Hypothalamus (tissue), 51 donors: ENCODE measurements at regions not wholly inside any gene's neighbourhood (a gene's known extent, or its start where the extent isn't known, plus 50 kb on each side); places are given as distances from the start of the nearest gene placed in this dataset.
"Not testable (repeated sequence)": the region's sequence is repeated elsewhere in the genome, so short reads cannot be mapped to it uniquely, and the experiment has no call there.

Source experiments
- DNase-seq, 51 donors: peaks; one replicate each; lab custom pipeline; 2025; lab: John Stamatoyannopoulos, UW

DNA sequence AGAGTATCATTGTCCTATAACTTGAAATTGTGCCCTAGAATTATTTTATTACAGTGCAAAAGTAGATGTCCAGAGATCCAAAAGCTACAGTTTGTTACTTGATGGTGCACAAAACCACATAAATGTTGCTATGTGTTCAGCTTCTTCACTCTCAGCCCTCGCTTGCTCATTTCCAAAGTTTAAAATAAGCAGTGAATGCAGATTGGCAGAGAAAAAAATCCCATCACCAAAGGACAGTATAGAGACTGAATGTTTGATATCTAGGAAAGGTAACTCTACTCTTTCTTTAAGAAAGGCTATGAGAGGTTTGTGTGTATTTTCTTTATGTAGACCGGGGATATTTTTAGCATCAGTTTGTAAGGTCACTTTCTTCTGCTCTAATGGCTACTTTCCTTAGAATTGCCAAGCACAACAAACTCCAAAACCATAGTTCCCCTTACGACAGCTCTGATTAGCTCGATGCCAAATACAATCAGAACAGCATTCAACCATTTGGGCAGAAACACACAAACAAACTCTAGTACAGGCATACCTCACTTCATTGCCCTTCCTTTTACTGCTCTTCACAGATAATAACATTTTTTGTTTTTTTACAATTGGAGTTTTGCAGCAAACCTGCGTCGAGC is 164.1 kb upstream of the CCDC54 start:
- no peak for DNase-seq

DNA sequence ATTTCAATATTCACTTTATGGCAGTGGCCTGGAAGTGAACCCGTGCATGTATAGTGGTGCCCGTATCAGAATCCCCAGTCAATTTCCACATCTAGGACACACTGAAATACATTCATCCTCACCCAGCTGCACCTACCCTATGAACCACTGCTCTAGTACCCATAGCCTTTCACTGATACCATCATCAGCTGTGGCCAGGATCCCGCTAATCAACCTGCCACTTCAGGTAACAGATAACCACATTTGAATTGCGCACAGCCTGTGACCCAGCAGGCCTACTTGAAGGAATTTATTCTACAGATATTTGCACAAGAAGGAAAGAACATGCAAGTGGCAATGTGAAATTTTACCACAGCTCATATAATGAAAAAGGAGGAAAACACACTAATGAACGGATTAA is 161.0 kb upstream of the CCDC54 start:
- no peak for DNase-seq

DNA sequence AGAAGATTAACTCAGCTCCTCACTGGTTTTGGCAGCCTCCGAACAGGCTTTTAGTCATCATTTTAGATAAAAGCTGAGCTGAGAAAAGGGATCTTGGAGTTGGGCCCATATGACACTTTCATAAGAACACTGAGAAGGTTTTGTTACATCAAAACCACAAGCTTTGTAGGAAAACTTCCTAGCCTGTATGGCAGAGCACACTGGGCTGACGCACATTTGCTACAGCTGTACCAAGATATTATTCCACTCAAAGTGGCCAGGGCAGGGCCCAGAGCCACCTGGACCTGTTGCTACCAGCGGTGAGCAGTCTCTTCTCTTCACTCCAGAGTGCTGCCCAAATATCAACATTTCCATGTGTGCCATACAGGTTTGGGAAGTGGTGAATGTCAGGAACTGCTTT is 160.5 kb upstream of the CCDC54 start:
- DNase-seq, result peak in 3 of 51 donors; percentile 11 to 30 (median 17)

DNA sequence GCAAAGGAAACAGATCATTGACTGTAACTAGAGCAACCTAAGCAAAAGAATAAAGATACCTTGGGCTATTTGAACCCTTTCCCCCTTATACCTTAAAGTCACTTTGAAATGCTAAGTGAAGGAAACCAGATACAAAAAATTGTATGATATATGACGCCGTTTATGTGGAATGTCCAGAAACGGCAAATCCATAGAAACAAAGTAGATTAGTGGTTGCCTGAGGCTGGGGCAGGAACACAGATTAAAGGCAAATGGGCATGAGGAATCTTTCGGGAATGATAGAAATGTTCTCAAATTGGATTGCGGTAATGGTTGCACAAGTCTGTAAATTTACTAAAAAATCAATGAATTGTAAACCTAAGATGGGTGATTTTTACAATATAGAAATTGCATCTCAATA is 160.1 kb upstream of the CCDC54 start:
- no peak for DNase-seq

DNA sequence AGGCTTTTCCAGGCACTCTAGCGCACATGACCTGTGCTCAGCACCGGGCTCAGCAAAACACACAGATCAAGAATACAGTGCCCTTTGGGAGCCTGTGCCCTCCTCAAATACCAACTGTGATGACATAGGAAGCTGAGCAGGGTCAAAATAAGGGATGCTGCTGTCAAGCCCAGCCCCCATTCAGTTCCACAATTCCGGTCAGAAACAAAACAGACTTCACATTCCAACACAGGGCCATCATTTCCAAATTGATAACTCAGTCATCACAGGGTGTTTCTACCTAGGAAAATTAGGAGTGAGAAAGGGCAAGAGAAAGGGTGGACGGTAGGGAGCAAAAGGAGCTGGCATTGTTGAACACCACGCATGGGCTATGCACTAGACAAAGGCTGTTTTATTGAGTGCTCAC is 158.4 kb upstream of the CCDC54 start:
- DNase-seq, result peak in 4 of 51 donors; percentile 20 to 50 (median 36)

DNA sequence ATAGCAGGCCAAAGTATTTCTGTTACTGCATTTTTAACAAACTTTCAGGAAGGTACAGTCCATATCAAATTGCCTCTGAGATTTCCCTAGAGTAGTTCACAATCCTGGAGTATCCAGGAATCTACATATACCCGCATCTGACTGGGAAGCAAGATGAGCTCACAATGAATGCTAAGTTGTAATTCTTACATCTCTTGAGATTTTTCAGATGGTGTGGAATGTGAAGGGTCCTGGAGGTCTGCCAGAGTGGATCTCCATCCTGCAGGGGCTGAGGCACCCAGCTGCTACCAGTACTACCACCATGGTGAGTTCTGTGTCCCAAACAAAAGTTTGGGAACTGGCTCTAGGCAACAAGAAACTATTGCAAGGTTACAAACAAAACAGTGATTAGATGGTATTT is 156.7 kb upstream of the CCDC54 start:
- DNase-seq, result no peak

DNA sequence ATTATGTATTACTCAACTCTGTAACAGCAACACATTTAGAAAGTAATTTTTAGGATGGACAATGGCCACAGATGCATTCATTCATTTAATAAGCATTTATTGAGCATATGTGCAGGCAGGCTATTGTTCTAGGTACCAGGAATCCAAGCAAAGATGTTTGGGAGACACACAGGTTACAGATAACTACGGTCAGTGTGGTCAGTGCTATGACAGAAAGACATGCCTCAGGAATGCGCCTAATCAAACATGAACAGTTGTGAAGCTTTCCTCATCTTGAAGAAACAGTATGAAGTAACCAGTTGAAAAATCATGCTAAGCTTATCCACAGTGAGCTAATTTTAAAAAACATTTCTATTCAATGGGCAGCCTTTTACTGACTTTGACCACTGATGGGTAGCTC is 155.4 kb upstream of the CCDC54 start:
- DNase-seq, result no peak

DNA sequence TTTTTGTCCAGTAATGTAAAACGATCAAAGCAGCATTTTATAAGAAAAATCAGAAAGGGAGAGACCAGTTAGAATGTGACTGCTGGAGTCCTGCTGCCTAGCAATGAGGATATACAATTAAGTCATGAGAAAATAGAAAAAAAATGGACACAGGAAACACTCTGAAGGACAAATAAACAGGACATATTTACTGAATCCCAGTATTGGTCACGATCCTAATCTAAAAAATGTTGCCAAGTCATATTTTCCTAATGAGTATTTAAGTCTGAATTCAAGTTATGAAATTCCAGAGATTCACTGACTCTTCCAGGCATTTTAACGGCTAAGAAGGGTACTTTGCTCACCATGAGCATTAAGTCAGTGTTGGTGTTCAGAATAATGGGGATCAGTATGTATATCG is 154.3 kb upstream of the CCDC54 start:
- DNase-seq, result no peak

DNA sequence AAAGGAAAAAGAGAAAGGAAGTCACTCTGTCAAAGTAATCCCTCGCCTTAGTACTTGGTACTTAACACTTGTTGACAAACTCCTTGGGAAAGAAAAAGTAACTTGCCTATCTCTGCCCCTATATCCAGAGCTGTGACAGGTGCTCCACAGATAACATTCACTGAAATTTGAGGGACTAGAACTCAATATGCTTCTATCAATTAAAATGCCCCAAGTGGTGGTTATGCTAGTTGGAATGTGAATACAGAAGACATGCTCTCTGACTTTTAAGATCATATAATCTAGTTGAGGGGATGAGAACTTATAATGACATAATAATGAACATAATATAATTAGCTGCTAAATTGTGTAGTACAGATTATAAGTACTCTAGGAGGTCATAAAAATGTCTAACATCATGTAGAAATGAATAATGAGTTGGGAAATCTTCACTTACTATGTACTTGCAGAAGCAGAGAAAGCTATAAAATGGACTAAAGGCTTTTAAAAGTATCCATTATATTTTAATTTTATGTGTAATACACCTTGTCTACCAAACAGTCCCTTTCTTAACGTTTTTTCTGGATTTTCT is 153.1 kb upstream of the CCDC54 start:
- DNase-seq, result no peak

DNA sequence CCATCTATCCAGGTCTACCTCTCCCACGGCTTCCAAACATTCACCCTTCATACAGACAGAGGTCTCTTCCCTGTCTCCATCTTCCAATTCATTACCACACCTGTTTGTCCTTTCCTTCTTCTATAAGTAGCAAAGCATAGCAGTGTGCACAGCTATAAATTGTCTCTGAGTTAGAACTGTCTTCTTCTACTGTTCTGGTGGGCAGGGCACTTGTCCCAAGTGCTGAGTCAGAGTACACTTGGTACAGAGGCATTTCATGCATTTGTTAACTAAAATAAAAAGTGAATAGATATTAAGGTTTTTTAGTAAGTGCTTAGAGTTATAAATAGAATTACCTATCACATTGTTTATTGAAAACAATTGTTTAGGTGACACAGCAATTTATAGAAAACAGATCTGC is 150.1 kb upstream of the CCDC54 start:
- no peak for DNase-seq

DNA sequence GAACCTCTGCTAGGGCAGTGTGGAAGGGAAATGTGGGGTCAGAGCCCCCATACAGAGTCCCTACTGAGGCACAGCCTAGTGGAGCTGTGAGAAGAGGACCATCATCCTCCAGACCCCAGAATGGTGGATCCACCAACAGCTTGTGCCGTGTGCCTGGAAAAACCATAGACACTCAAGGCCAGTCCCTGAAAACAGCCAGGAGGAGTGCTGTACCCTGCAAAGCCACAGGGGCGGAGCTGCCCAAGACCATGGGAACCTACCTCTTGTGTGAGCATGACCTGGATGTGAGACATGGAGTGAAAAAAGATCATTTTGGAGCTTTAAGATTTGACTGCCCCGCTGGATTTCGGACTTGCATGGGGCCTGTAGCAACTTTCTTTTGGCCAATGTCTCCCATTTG is 143.4 kb upstream of the CCDC54 start:
- DNase-seq, result not testable (repeated sequence)

DNA sequence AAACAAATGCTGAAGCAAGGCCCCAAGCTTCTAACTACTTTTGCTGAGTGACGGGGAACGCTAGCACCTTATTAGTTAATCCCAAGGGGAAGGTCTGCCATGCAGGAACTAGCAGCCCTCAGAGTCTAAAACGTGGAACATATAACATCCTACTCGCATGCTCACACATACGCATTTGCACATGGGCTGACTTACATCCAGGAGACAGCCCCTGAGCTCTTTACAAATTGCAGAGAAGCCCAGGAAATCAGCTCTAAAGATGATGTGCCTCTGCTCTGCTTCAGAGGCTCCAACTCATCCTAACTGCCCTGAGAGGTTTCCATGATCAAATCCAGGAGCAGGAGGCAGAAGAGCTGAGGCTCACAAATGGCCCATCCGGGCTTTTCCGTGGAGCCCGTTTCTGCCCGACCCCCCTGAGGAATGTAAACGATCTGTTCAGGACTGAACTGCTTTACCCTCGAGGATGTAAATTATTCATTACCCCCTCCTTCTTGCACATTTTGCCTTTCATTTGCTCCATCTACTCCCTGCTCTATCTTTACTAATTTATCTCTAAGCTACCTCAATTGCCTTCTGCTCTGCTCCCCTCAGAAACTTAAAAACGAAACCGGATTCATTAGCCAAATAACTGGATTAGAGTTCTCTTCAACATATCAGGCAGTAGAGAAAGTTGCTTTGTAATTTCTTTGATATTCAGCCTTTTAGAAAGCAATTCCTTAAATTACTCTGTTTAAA is 141.9 kb upstream of the CCDC54 start:
- DNase-seq, result peak in 6 of 51 donors; percentile 3 to 82 (median 22)

DNA sequence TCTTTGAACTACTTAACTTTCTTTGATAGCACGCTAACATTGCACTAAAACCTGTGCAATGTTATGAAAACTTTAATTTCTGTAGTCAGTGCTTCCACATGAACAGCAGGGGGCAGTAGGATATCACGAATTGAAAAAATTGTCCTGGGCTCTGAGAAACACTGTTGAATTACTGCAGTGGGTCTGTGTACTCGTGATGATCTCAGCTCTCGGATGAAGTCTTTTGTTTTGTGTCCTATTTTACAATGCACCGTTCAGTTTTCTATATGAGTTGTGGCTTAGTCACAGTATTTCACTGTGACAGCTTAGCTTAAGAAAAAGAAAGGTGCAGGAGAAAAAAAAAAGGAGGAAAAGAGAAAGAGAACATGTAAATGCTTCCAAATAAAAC is 141.3 kb upstream of the CCDC54 start:
- peak in 29 of 51 donors; percentile 3 to 95 (median 45) for DNase-seq

DNA sequence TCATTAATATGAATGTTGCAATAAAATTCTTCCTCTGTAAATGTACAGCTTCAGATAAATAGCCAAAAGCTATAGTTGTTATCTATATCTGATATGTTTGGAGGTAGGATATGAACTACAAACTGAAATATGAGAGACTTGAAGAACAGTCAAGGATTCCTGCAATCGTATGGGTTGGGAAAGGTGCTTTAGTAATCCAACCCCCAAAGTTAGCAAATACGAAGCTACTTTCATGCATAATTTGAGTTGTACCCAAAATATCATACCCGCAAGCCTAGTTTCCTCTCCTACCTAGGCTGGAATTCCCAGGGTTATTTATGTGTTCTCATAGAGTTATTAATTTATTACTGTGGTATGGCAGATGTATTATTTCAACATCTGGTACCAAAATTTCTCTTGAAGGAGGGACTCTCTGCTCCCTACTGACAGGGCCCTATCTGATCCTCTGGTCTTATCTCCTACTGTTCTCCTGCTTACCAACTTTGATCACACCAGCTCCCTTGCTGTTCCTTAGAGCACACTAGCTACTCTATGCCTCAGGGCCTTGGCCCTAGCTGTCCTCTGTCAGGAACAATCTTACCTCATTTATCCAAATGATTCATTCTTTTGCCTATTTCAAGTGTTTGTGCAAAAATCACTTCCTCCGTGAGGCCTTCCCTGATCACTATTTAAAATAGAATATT is 140.4 kb upstream of the CCDC54 start:
- DNase-seq, result peak in 2 of 51 donors; percentile 13 to 35

DNA sequence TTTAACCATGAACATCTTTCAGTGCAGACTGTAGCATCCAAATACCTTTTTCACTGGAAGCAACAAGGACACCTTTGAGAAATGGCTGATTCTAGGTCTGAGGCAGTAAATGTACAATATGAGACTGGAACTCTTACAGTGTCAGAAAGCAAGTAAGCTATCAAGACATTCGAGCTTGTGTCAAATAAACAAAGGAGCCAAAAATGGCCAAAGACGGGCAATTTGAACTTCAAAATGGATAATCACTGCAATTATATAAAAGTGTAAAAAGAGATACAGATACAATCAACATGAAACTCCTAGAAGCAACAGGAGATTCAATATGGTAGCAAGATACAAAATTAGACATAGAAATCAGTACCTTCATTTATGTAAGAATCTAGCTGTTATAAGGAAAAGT is 138.5 kb upstream of the CCDC54 start:
- DNase-seq, result peak in 2 of 51 donors; percentile 8 to 48

DNA sequence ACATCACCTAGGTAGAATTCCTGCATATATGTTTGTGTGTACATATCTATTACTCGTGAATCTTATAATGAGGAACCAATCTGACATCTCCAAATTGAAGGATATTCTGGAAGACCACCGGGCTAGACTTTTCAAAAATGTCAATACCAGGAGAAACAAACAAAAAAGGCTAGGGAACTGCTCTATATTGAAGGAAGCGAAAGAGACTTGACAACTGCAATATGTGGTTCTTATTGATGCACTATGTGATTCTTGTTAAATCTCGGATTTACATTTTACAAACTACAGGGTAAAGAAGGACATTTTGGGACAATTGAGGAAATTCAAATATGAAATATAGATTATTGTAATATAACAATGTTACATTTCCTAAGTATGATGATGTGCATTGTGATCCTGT is 137.5 kb upstream of the CCDC54 start:
- DNase-seq, result peak in 1 of 51 donors; percentile 65

DNA sequence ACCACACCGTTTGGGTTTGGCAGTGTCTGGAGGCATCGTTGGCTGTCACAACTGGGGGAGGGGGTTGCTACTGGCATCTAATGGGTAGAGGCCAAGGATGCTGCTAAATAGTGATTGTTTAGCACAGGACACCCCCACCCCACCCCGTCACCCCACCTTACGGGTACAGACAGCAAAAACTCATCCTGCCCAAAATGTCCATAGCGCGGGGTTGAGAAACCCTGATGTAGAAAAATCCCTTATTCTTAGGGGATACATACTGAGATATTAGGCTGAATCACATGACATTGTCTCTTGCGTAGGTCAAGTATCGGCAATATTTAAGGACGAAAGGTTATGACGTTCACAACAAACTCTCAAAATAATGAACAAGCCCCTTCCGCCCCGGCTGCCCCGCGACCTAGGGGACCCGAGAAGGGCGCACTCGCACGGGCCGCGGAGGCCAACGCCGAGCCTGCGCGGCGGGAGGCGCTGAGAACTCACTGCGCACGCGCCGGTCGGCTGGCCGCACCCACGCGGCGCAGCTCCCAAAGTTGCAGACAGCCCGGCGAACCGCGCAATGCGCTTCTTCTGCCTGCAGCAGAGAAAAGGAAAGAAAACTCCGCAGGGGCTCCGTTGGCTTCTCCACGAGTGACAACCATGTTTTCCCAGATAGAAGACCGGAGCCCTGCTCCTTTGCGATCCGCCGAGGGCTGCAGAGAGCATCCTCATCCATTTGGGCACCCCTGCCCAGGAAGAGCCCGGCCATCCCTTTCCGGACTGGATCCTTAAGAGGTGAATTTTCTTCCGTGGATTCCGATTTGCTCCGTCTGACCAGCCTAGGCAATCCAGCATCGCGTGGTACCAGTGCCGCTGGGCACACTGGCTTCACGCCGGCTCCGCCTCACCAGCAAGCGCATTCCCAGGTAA is 136.8 kb upstream of the CCDC54 start:
- DNase-seq, result peak in 50 of 51 donors; percentile 14 to 88 (median 68)

DNA sequence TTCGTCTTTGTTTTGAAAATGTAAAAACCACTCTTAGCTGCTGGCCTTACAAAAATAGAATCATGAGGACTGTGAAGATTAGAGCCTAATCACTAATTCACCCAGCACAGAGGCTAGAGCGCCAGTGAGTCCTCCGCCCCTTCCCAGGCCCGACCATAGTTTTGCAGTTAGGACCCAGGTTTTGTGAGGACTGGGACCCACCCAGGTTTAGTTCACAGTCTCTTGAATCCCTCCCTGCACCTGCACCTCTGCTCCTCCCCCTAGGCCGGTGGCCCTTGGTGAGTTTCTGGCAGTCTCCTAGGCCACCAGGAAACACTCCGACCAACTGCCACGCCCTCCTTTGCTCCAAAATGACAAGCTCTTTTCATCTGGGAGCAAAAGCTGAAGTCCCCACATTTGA is 136.0 kb upstream of the CCDC54 start:
- DNase-seq, result peak in 6 of 51 donors; percentile 9 to 51 (median 26)

DNA sequence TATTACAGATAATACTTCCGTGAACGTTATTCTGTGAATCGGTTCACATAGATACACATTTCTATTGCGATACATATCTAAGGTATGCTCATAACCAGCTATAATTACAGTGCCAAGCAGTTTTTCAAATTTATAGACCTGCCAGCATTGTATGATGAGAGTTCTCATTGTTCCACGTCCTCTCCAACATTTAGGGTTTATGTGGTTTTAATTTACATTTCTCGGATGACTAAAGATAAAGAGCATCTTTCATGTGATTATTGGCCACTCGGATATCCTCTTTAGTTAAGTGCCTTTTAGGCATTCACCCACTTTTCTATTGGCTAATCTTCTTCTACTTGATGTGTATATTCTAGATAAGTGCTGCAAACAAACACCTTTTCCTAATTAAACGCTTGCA is 134.7 kb upstream of the CCDC54 start:
- no peak for DNase-seq

DNA sequence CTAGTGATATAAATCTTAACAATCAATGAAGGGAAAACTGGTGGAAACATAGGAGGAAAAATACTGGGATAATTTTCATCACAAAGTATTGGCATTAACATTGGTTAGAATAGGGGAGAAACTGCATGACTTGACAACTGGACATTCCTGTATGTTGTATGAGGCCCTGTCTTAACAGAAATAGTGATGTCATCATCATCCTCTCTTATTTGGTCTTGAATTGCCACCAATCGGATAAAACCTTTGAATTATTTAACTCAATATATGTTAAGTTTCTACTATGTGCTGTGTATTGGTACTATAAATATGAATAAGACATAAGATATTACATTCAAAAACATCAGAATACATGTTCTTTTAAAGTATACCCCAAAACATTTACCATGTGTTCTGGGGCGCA is 130.1 kb upstream of the CCDC54 start:
- DNase-seq, result no peak
